Transverse colon (tissue), 4 donors: ENCODE measurements at regions not wholly inside any gene's neighbourhood (a gene's known extent, or its start where the extent isn't known, plus 50 kb on each side); places are given as distances from the start of the nearest gene placed in this dataset.
"Not testable (repeated sequence)": the region's sequence is repeated elsewhere in the genome, so short reads cannot be mapped to it uniquely, and the experiment has no call there.

Experiments used
- CTCF ChIP-seq, 5 experiments: fragments of 200-600 bp in 3 of 5; fragments of 450-650 bp in 2 of 5; sonication (generic) in 3 of 5; IDR thresholded peaks; 1 replicate in 2 of 5; 2 replicates in 3 of 5; pipeline ENCODE4 v1.5.1; 2016 to 2017; ENCODE audit warnings: antibody characterized with exemption in 5 of 5, inconsistent platforms in 3 of 5, mild to moderate bottlenecking in 2 of 5, moderate library complexity in 1 of 5
- EP300 ChIP-seq: sonication (generic); formaldehyde crosslinking; IDR thresholded peaks from one replicate; pipeline ENCODE4 v1.6.1; 2017; ENCODE audit warnings: antibody characterized with exemption, low read depth
- POLR2A ChIP-seq: fragments of 450-650 bp; IDR thresholded peaks from one replicate; pipeline ENCODE4 v1.6.1; 2016; ENCODE audit warnings: antibody characterized with exemption, mild to moderate bottlenecking, moderate library complexity
- POLR2AphosphoS5 ChIP-seq, 3 donors: sonication (generic); formaldehyde crosslinking; IDR thresholded peaks; one replicate each; pipeline ENCODE4 v1.6.1; 2016; ENCODE audit warnings: antibody characterized with exemption in 3 of 3

GRCh38 chr10:46845194-46845593 is 66.0 kb upstream of the PTPN20 start:
- not testable (repeated sequence) for TF ChIP-seq CTCF (IDR thresholded peaks at IDR 0.05); POLR2A; EP300; POLR2AphosphoS5 (IDR thresholded peaks at IDR 0.05)
